OCI-LY1 (cell line): ENCODE measurements at regions not wholly inside any gene's neighbourhood (a gene's known extent, or its start where the extent isn't known, plus 50 kb on each side); places are given as distances from the start of the nearest gene placed in this dataset.

ENCODE experiments used
- H2AFZ ChIP-seq: fragments of 200-600 bp; sonication (generic), shearing (Covaris generic); 2 replicates; pipeline ENCODE4 v1.6.0; 2014; ENCODE audit warnings: antibody characterized with exemption, mild to moderate bottlenecking, low read length
- H3F3A ChIP-seq: fragments of 200-600 bp; sonication (generic), shearing (Covaris generic); 2 replicates; pipeline ENCODE4 v1.6.0; 2014; ENCODE audit warnings: mild to moderate bottlenecking, antibody characterized with exemption, low read length, moderate library complexity; ENCODE audit not compliant: insufficient read depth
- H3K27ac ChIP-seq: fragments of 200-600 bp; sonication (generic); 2 replicates; pipeline ENCODE4 v1.5.1; 2014; ENCODE audit warnings: low read length, mixed run types, mild to moderate bottlenecking, low read depth; ENCODE audit not compliant: poor library complexity, severe bottlenecking
- H3K27me3 ChIP-seq: fragments of 200-600 bp; sonication (generic); 2 replicates; pipeline ENCODE4 v1.6.0; 2014; ENCODE audit warnings: antibody characterized with exemption, mild to moderate bottlenecking, low read length, moderate library complexity; ENCODE audit not compliant: insufficient read depth
- H3K36me3 ChIP-seq: fragments of 200-600 bp; sonication (generic); 2 replicates; pipeline ENCODE4 v1.6.1; 2014; ENCODE audit warnings: mild to moderate bottlenecking, antibody characterized with exemption, low read length, moderate library complexity, mixed read lengths; ENCODE audit not compliant: insufficient read depth
- H3K4me1 ChIP-seq: fragments of 200-600 bp; sonication (generic); 2 replicates; pipeline ENCODE4 v1.5.1; 2014; ENCODE audit warnings: mild to moderate bottlenecking, low read length, moderate library complexity; ENCODE audit not compliant: insufficient read depth, severe bottlenecking
- H3K4me2 ChIP-seq: fragments of 200-600 bp; sonication (generic), shearing (Covaris generic); 2 replicates; pipeline ENCODE4 v1.6.1; 2014; ENCODE audit warnings: low read length
- H3K4me3 ChIP-seq: fragments of 200-600 bp; sonication (generic); 2 replicates; pipeline ENCODE4 v1.5.1; 2014; ENCODE audit warnings: low read length, low read depth, mild to moderate bottlenecking, mixed read lengths; ENCODE audit not compliant: poor library complexity, severe bottlenecking
- H3K79me2 ChIP-seq: fragments of 200-600 bp; shearing (Covaris generic); 2 replicates; pipeline ENCODE4 v1.6.1; 2016; ENCODE audit warnings: mixed run types, low read length, mixed read lengths; ENCODE audit not compliant: insufficient read depth
- H3K9ac ChIP-seq: fragments of 200-600 bp; sonication (generic), shearing (Covaris generic); 2 replicates; pipeline ENCODE4 v1.6.1; 2014; ENCODE audit warnings: mild to moderate bottlenecking, low read length, mixed read lengths
- H3K9me2 ChIP-seq: fragments of 200-600 bp; sonication (generic), shearing (Covaris generic); 2 replicates; pipeline ENCODE4 v1.6.1; 2014; ENCODE audit warnings: low read depth, mild to moderate bottlenecking, low read length, mixed read lengths
- H3K9me3 ChIP-seq: fragments of 200-600 bp; shearing (Covaris generic); 2 replicates; pipeline ENCODE4 v1.6.1; 2014; ENCODE audit warnings: low read length, mixed read lengths
- H4K20me1 ChIP-seq: fragments of 200-600 bp; sonication (generic), shearing (Covaris generic); 2 replicates; pipeline ENCODE4 v1.6.0; 2016; ENCODE audit warnings: mild to moderate bottlenecking, low read length; ENCODE audit not compliant: insufficient read depth
- EZH2 ChIP-seq: fragments of 200-600 bp; sonication (generic), shearing (Covaris generic); IDR thresholded peaks from 2 replicates; pipeline ENCODE4 v1.8.0; 2017; ENCODE audit warnings: borderline replicate concordance, mixed run types, mild to moderate bottlenecking, antibody characterized with exemption, low read length, moderate library complexity, mixed read lengths
- TF ChIP-seq, protein P1 (sequence below): fragments of 200-600 bp; sonication (generic), shearing (Covaris generic); IDR thresholded peaks from 2 replicates; pipeline ENCODE4 v1.5.1; 2017; ENCODE audit warnings: mild to moderate bottlenecking, antibody characterized with exemption, low read length, moderate library complexity, mixed read lengths

- H3K27ac ChIP-seq = no peak overlapping the region
- TF ChIP-seq, protein P1, sequence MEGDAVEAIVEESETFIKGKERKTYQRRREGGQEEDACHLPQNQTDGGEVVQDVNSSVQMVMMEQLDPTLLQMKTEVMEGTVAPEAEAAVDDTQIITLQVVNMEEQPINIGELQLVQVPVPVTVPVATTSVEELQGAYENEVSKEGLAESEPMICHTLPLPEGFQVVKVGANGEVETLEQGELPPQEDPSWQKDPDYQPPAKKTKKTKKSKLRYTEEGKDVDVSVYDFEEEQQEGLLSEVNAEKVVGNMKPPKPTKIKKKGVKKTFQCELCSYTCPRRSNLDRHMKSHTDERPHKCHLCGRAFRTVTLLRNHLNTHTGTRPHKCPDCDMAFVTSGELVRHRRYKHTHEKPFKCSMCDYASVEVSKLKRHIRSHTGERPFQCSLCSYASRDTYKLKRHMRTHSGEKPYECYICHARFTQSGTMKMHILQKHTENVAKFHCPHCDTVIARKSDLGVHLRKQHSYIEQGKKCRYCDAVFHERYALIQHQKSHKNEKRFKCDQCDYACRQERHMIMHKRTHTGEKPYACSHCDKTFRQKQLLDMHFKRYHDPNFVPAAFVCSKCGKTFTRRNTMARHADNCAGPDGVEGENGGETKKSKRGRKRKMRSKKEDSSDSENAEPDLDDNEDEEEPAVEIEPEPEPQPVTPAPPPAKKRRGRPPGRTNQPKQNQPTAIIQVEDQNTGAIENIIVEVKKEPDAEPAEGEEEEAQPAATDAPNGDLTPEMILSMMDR = no peak
- no peak for TF ChIP-seq EZH2
These were observed 430.2 kb downstream of the MEIS1 start for GRCh38 chr2:66865161-66865560.

DNA sequence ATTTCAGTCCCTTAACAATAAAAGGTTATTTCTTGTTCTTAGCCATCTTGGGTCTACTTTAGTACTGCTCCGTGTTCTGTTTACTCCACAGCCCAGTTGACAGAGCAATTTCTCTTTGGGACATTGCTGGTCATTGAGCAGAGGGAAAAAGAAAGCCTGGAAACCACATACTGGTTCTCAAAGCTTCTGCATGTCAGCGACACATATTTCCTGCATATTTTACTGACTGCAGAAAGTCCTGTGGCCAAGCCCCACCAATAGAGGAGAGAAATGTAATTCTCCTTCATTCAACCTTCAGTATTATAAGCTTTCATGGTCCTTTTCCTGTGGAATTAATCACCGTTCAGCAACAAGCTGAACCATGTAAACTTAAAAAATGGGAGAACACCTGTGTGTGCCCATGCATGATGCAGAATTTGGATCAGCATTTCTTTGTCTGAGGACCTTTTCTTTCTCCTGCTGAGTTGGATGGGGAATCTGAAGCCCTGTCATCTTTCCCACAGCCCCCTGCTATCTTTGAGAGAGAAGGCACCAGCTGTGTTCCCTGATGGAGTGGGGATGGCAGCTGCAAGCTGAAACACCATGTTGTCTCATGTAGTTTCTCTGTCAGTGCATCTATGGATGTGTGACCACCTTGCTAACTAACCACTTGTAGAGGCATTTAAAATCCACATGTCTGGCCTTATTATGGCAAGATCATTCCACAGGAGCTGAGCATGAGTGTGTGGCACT is 431.6 kb downstream of the MEIS1 start:
- Histone ChIP-seq H3K9me2 (no peaks in the 10 kb centered on the region), H3K4me1 (no peaks in the 10 kb centered on the region), H3K9ac (no peak overlapping the region), H3K4me2 (no peak overlapping the region), H4K20me1 (no peaks in the 10 kb centered on the region), H3K27ac (no peak overlapping the region), H3F3A (no peaks in the 10 kb centered on the region), H3K9me3 (no peaks in the 10 kb centered on the region), H3K27me3 (no peaks in the 10 kb centered on the region), H3K79me2 (no peaks in the 10 kb centered on the region), H3K36me3 (no peaks in the 10 kb centered on the region), H3K4me3 (no peak overlapping the region), H2AFZ (no peak overlapping the region)
- no peak for TF ChIP-seq EZH2
- TF ChIP-seq, protein P1 = no peak

More at GRCh38 chr2:66865161-66865560, 430.2 kb downstream of the MEIS1 start:
- Histone ChIP-seq H3K9me2 (no peaks in the 10 kb centered on the region), H3F3A (no peaks in the 10 kb centered on the region), H3K36me3 (no peaks in the 10 kb centered on the region), H4K20me1 (no peaks in the 10 kb centered on the region), H3K79me2 (no peaks in the 10 kb centered on the region), H3K4me2 (no peak overlapping the region), H3K27me3 (no peaks in the 10 kb centered on the region), H2AFZ (no peak overlapping the region), H3K4me3 (no peak overlapping the region), H3K9ac (no peak overlapping the region), H3K4me1 (no peaks in the 10 kb centered on the region), H3K9me3 (no peaks in the 10 kb centered on the region)

DNA sequence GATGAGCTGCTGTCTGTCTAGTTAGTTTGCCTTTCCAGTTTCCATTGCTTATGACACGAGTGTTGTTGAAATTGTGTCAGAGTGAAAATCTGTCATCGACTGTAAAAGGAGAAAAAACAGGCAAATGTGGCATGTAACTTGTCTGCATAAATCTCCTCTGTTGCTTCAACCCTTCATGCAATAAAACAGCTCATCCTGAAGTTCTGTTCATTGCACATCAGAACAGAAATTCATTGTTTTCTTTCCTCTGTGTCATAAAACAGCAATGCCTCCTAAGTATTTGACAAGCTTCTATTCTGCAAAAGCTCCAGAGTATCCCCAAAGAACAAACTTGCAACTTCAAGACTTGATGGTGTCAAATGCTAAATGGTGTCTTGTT is 432.1 kb downstream of the MEIS1 start:
- TF ChIP-seq EZH2 = no peak
- TF ChIP-seq, protein P1 = no peak
- Histone ChIP-seq H3K9me2 (no peaks in the 10 kb centered on the region), H3K79me2 (no peaks in the 10 kb centered on the region), H3F3A (no peaks in the 10 kb centered on the region), H2AFZ (no peak overlapping the region), H3K27ac (no peak overlapping the region), H3K4me2 (no peak overlapping the region), H3K4me3 (no peak overlapping the region), H3K9ac (no peak overlapping the region), H3K4me1 (no peaks in the 10 kb centered on the region), H3K27me3 (no peaks in the 10 kb centered on the region), H4K20me1 (no peaks in the 10 kb centered on the region), H3K9me3 (no peaks in the 10 kb centered on the region), H3K36me3 (no peaks in the 10 kb centered on the region)
